ENCODE measurements at regions not wholly inside any gene's neighbourhood (a gene's known extent, or its start where the extent isn't known, plus 50 kb on each side); places are given as distances from the start of the nearest gene placed in this dataset.

DNA sequence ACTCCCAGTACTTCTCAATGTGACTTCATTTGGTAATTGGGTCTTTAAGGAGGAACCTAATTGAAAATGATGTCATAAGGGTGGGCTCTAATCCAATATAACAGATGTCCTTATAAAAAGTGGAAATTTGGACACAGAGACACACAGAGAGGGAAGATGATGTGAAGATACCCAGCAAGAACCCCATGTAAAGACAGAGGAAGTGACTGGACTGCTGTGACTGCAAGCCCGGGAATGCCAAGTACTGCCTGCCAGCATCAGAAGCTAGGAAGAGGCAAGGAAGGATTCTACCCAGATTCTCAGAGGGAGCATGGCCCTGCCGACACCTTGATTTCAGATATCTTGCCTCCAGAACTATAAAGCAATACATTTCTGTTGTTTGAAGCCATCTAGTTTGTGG, 239.3 kb downstream of the KCTD12 start:
- POLR2A ChIA-PET, result no interaction called here
- Mint-ChIP-seq H3K4me3 (no peak overlapping the region), H3K9me3 (no peaks in the 10 kb centered on the region), H3K36me3 (ENCODE audit: low read depth) (no peaks in the 10 kb centered on the region), H3K27ac (no peak overlapping the region), H3K4me1 (ENCODE audit: low read depth) (no peaks in the 10 kb centered on the region), H3K27me3 (peaks cover 6% of the 10 kb centered on the region)
- CTCF ChIA-PET, result interaction anchor here (1.8 kb wide), 1 partner anchor 22 kb away, joined by 4 read pairs; no protein-coding TSS in a partner anchor
- intact Hi-C loops (cut with micrococcal nuclease), result no loop called here
- TF ChIP-seq, protein P1, sequence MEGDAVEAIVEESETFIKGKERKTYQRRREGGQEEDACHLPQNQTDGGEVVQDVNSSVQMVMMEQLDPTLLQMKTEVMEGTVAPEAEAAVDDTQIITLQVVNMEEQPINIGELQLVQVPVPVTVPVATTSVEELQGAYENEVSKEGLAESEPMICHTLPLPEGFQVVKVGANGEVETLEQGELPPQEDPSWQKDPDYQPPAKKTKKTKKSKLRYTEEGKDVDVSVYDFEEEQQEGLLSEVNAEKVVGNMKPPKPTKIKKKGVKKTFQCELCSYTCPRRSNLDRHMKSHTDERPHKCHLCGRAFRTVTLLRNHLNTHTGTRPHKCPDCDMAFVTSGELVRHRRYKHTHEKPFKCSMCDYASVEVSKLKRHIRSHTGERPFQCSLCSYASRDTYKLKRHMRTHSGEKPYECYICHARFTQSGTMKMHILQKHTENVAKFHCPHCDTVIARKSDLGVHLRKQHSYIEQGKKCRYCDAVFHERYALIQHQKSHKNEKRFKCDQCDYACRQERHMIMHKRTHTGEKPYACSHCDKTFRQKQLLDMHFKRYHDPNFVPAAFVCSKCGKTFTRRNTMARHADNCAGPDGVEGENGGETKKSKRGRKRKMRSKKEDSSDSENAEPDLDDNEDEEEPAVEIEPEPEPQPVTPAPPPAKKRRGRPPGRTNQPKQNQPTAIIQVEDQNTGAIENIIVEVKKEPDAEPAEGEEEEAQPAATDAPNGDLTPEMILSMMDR (IDR thresholded peaks at IDR 0.05), result no peak
- no peak for DNase-seq
- no peak for ATAC-seq

DNA sequence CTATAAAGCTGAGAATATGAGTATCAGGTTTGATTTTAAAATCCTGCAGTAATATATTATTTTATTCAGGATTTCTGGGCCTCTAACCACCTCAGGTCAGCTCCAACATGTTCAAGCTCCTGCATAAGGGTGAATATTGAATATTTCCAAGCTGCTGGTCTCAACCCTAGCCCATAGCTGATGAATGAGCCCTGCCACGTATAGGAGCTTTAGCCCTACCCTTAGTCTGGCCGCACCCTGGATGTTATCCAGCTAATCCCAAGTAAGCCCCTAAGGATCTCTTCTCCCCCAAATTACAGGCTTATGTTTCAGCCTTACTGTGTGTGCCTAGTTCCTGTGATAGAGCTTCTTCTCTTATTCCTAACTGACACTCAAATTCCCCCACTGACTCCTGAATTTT, 240.6 kb downstream of the KCTD12 start:
- Mint-ChIP-seq H3K4me1 (ENCODE audit: low read depth) (no peaks in the 10 kb centered on the region), H3K36me3 (ENCODE audit: low read depth) (no peaks in the 10 kb centered on the region), H3K27ac (no peak overlapping the region), H3K4me3 (no peak overlapping the region), H3K9me3 (no peaks in the 10 kb centered on the region), H3K27me3 (peaks cover 4% of the 10 kb centered on the region)
- TF ChIP-seq, protein P1 (IDR thresholded peaks at IDR 0.05), result no peak
- ChIA-PET POLR2A (no interaction called here), CTCF (interaction anchor here (1.8 kb wide), 1 partner anchor 23 kb away, joined by 4 read pairs; no protein-coding TSS in a partner anchor)
- ATAC-seq (no peak), DNase-seq (no peak)
- intact Hi-C loops (cut with micrococcal nuclease), result no loop called here

DNA sequence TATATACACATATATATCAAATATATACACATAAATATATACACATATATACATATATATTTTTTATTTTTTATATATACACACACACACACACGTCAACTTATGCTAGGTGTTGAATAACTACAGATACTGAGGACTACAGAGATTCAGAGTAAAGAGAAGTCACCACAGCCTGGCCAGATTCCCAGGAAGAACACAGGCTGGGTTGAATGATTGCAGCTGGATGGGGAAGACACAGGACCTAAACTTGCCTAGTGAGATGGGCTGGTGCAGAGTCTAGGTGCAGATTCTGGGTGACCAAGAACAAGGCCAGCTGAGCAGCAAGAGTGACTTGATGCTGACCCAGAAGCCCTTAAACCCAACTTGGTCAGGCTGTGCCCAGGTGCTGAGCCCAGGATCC, 241.3 kb downstream of the KCTD12 start:
- no peak overlapping the region for H3K4me3 Mint-ChIP-seq
- TF ChIP-seq, protein P1 (IDR thresholded peaks at IDR 0.05), result no peak
- peaks cover 4% of the 10 kb centered on the region for H3K27me3 Mint-ChIP-seq
- ChIA-PET CTCF (no interaction called here), POLR2A (no interaction called here)
- ATAC-seq (no peak), DNase-seq (no peak)
- intact Hi-C loops (cut with micrococcal nuclease), result no loop called here
- H3K9me3 Mint-ChIP-seq, result no peaks in the 10 kb centered on the region
- H3K27ac Mint-ChIP-seq, result no peak overlapping the region
- H3K4me1 Mint-ChIP-seq (ENCODE audit: low read depth), result no peaks in the 10 kb centered on the region
- no peaks in the 10 kb centered on the region for H3K36me3 Mint-ChIP-seq (ENCODE audit: low read depth)

DNA sequence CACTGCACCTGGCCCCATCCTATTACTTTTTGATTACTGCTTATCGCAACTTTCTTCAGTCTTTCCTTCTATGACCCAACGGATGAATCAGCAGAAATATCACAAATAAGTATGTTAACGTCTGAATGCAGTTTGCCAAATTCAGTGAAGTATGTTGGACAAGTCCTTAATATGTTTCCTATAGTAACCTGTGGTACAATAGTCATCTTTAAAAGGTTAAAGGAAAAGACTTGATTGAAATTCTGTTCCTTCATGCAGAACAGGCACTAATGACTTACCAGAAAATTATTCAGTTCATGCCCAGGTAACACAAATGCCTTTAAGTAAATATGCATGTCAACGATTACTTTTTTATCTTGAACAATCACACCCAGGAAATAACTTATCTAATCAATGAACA, 242.6 kb downstream of the KCTD12 start:
- no peaks in the 10 kb centered on the region for H3K36me3 Mint-ChIP-seq (ENCODE audit: low read depth)
- ChIA-PET POLR2A (no interaction called here), CTCF (no interaction called here)
- no peaks in the 10 kb centered on the region for H3K4me1 Mint-ChIP-seq (ENCODE audit: low read depth)
- DNase-seq (no peak), ATAC-seq (no peak)
- H3K4me3 Mint-ChIP-seq, result no peak overlapping the region
- peaks cover 4% of the 10 kb centered on the region for H3K27me3 Mint-ChIP-seq
- TF ChIP-seq, protein P1 (IDR thresholded peaks at IDR 0.05), result no peak
- intact Hi-C loops (cut with micrococcal nuclease), result no loop called here
- no peaks in the 10 kb centered on the region for H3K9me3 Mint-ChIP-seq
- H3K27ac Mint-ChIP-seq, result no peak overlapping the region

DNA sequence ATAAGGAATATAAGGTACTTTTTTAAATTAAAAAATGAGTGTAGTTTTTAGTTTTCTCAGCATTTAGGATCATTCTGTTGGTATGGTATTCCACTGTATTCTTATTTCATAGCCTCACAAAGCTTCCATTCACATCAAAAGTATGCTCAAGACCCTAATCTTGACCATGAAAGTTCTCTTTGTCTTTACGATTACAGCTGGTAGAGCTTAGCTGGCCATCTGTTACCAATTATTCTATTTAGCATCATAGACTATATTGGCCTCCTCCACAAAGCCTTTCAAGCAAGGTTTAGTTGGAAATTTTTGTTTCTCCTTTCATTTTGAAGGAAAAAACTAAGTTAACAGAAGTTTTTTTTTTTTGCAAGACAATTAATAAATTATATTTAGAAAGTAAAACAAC, 245.1 kb downstream of the KCTD12 start:
- no peak for ATAC-seq
- TF ChIP-seq, protein P1 (IDR thresholded peaks at IDR 0.05), result no peak
- Mint-ChIP-seq H3K36me3 (ENCODE audit: low read depth) (no peaks in the 10 kb centered on the region), H3K9me3 (no peaks in the 10 kb centered on the region), H3K4me1 (ENCODE audit: low read depth) (no peaks in the 10 kb centered on the region), H3K27me3 (no peaks in the 10 kb centered on the region), H3K27ac (no peak overlapping the region), H3K4me3 (no peak overlapping the region)
- CTCF ChIA-PET, result no interaction called here
- POLR2A ChIA-PET, result no interaction called here
- DNase-seq, result no peak
- intact Hi-C loops (cut with micrococcal nuclease), result no loop called here
